ENCODE measurements at regions not wholly inside any gene's neighbourhood (a gene's known extent, or its start where the extent isn't known, plus 50 kb on each side); places are given as distances from the start of the nearest gene placed in this dataset.
A peak's percentile ranks its signal among the peaks of the same experiment; 100 is the strongest.

GRCh38 chr10:88131511-88132139 lies 268.2 kb downstream of the PTEN start:
- no peak for DNase-seq

- no peak for DNase-seq
These were observed 273.3 kb downstream of the PTEN start for GRCh38 chr10:88136712-88137111.

- DNase-seq = no peak
These were observed 275.0 kb downstream of the PTEN start for GRCh38 chr10:88138319-88138848.

- DNase-seq = no peak
These were observed 283.8 kb downstream of the PTEN start for GRCh38 chr10:88147000-88147798.

GRCh38 chr10:88149906-88150305 lies 286.5 kb downstream of the PTEN start:
- no peak for DNase-seq

- DNase-seq = no peak
These were observed 286.9 kb downstream of the PTEN start for GRCh38 chr10:88150339-88150738.

- DNase-seq = peak in 1 of 2 donors; percentile 25
These were observed 289.3 kb downstream of the PTEN start for GRCh38 chr10:88152728-88153133.

- no peak for DNase-seq
These were observed 291.3 kb downstream of the PTEN start for GRCh38 chr10:88154596-88155250.

- no peak for DNase-seq
These were observed 292.9 kb downstream of the PTEN start for GRCh38 chr10:88156341-88156740.

- DNase-seq = no peak
These were observed 294.6 kb downstream of the PTEN start for GRCh38 chr10:88157981-88158465.

GRCh38 chr10:88158526-88159122 lies 295.2 kb downstream of the PTEN start:
- DNase-seq = no peak

GRCh38 chr10:88159127-88159829 lies 295.9 kb downstream of the PTEN start:
- no peak for DNase-seq

GRCh38 chr10:88161070-88161469 lies 297.6 kb downstream of the PTEN start:
- no peak for DNase-seq

- DNase-seq = no peak
These were observed 298.3 kb downstream of the PTEN start for GRCh38 chr10:88161756-88162155.

- DNase-seq = no peak
These were observed 299.4 kb downstream of the PTEN start for GRCh38 chr10:88162852-88163251.

- DNase-seq = no peak
These were observed 300.1 kb downstream of the PTEN start for GRCh38 chr10:88163572-88163971.

GRCh38 chr10:88164471-88164870 lies 301.0 kb downstream of the PTEN start:
- no peak for DNase-seq

- DNase-seq = no peak
These were observed 302.4 kb downstream of the PTEN start for GRCh38 chr10:88165849-88166271.

GRCh38 chr10:88168171-88169036 lies 305.0 kb downstream of the PTEN start:
- no peak for DNase-seq

GRCh38 chr10:88169037-88169319 lies 305.6 kb downstream of the PTEN start:
- DNase-seq = no peak

- no peak for DNase-seq
These were observed 307.2 kb downstream of the PTEN start for GRCh38 chr10:88170628-88171027.

GRCh38 chr10:88172159-88172558 lies 308.7 kb downstream of the PTEN start:
- peak in 1 of 2 donors; percentile 28 for DNase-seq

All from CD4-positive, alpha-beta T cell treated with Interferon alpha-2 for 1 hour (primary cell).